ENCODE measurements at regions not wholly inside any gene's neighbourhood (a gene's known extent, or its start where the extent isn't known, plus 50 kb on each side); places are given as distances from the start of the nearest gene placed in this dataset.

DNA sequence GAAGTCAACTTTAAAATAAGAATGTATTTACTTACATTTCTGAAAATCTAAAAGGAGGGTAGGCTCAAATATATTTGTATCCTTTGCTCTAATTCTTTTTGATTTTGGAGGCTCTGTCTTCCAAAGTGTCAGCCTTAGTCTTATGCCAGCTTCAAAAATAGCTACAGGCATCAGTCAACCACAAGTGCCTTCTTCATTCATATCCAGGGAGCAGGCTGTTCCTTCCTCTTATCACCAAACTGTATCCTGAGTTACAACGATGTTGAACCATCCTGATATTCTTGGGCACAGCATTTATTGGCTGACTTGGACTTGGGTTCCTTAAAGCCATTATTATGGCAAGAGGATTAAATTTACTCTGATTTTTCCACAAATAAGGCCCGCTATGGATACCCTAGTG is 1161.3 kb downstream of the PCDH17 start:
- Histone ChIP-seq H4K20me1 (ENCODE audit: control insufficient read depth, insufficient read depth, low read depth, low read length) (no peaks in the 10 kb centered on the region), H3K36me3 (ENCODE audit: control insufficient read depth, low read length) (no peaks in the 10 kb centered on the region), H3K4me1 (ENCODE audit: control insufficient read depth, low read length) (no peaks in the 10 kb centered on the region), H3K27ac (ENCODE audit: low read depth, low read length) (no peak overlapping the region), H3K4me3 (ENCODE audit: low read length) (no peak overlapping the region), H3K9me2 (replicated peaks; ENCODE audit: control insufficient read depth, low read length) (no peaks in the 10 kb centered on the region; the same call in 1 of the 2 replicates), H3K79me2 (ENCODE audit: control insufficient read depth, low read length) (no peaks in the 10 kb centered on the region), H3K4me2 (ENCODE audit: low read length) (no peak overlapping the region), H3K9me3 (ENCODE audit: control insufficient read depth, insufficient read depth, low read length) (no peaks in the 10 kb centered on the region), H3F3A (ENCODE audit: control insufficient read depth, insufficient read depth) (no peaks in the 10 kb centered on the region), H3K27me3 (ENCODE audit: control insufficient read depth, low read length) (no peaks in the 10 kb centered on the region)
- TF ChIP-seq EZH2phosphoT487 (IDR thresholded peaks at IDR 0.05; ENCODE audit: borderline replicate concordance, low read length): no peak
- TF ChIP-seq, protein P1, sequence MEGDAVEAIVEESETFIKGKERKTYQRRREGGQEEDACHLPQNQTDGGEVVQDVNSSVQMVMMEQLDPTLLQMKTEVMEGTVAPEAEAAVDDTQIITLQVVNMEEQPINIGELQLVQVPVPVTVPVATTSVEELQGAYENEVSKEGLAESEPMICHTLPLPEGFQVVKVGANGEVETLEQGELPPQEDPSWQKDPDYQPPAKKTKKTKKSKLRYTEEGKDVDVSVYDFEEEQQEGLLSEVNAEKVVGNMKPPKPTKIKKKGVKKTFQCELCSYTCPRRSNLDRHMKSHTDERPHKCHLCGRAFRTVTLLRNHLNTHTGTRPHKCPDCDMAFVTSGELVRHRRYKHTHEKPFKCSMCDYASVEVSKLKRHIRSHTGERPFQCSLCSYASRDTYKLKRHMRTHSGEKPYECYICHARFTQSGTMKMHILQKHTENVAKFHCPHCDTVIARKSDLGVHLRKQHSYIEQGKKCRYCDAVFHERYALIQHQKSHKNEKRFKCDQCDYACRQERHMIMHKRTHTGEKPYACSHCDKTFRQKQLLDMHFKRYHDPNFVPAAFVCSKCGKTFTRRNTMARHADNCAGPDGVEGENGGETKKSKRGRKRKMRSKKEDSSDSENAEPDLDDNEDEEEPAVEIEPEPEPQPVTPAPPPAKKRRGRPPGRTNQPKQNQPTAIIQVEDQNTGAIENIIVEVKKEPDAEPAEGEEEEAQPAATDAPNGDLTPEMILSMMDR (IDR thresholded peaks at IDR 0.05; ENCODE audit: low read depth, low read length, poor library complexity, severe bottlenecking): no peak

DNA sequence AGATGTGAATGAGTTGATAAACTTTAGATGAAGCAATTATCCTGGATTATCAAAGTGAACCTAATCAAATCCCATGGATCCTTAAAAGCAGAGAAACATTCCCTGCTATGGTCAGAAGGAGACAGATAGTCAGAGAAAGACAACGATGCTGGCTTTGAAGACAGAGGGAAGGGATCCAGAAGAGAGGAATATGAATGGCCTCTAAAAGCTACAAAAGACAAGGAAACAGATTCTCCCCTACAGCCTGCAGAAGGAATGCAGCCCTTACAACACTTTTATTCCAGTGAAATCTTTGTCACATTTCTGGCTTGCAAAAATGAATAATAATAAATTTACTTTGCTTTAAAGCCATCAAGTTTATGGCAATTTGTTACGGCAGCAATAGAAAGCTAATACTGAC is 1164.2 kb downstream of the PCDH17 start:
- Histone ChIP-seq H4K20me1 (ENCODE audit: control insufficient read depth, insufficient read depth, low read depth, low read length) (no peaks in the 10 kb centered on the region), H3K9me2 (replicated peaks; ENCODE audit: control insufficient read depth, low read length) (no peaks in the 10 kb centered on the region; the same call in 1 of the 2 replicates), H3K79me2 (ENCODE audit: control insufficient read depth, low read length) (no peaks in the 10 kb centered on the region), H3K4me3 (ENCODE audit: low read length) (no peak overlapping the region), H3K36me3 (ENCODE audit: control insufficient read depth, low read length) (no peaks in the 10 kb centered on the region), H3F3A (ENCODE audit: control insufficient read depth, insufficient read depth) (no peaks in the 10 kb centered on the region), H3K9me3 (ENCODE audit: control insufficient read depth, insufficient read depth, low read length) (no peaks in the 10 kb centered on the region), H3K27me3 (ENCODE audit: control insufficient read depth, low read length) (no peaks in the 10 kb centered on the region), H3K27ac (ENCODE audit: low read depth, low read length) (no peak overlapping the region), H3K4me2 (ENCODE audit: low read length) (no peak overlapping the region), H3K4me1 (ENCODE audit: control insufficient read depth, low read length) (no peaks in the 10 kb centered on the region)
- no peak for TF ChIP-seq EZH2phosphoT487 (IDR thresholded peaks at IDR 0.05; ENCODE audit: borderline replicate concordance, low read length)
- TF ChIP-seq, protein P1 (IDR thresholded peaks at IDR 0.05; ENCODE audit: low read depth, low read length, poor library complexity, severe bottlenecking): no peak

DNA sequence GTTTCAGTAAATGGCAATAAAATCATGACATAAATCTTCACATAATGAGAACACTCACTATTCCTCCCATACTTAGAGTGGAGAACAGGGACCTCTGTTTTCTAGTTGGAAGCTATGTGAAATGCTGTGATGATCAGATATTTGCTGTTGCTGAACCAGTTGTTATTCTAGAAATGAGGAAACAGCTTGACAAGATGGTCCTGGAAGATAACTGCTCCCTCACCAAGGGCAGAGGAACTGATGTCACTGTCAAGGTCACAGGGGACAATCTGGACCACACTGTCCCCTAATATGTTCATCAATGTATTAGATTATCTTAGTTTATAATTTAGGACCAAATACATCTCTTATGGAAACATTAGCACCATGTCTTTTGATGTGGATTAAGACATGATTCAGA is 1173.3 kb downstream of the PCDH17 start:
- Histone ChIP-seq H3K79me2 (ENCODE audit: control insufficient read depth, low read length) (no peaks in the 10 kb centered on the region), H4K20me1 (ENCODE audit: control insufficient read depth, insufficient read depth, low read depth, low read length) (no peaks in the 10 kb centered on the region), H3K27ac (ENCODE audit: low read depth, low read length) (no peak overlapping the region), H3K27me3 (ENCODE audit: control insufficient read depth, low read length) (no peaks in the 10 kb centered on the region), H3K4me1 (ENCODE audit: control insufficient read depth, low read length) (no peaks in the 10 kb centered on the region), H3K4me3 (ENCODE audit: low read length) (no peak overlapping the region), H3F3A (ENCODE audit: control insufficient read depth, insufficient read depth) (no peaks in the 10 kb centered on the region), H3K9me3 (ENCODE audit: control insufficient read depth, insufficient read depth, low read length) (no peaks in the 10 kb centered on the region), H3K36me3 (ENCODE audit: control insufficient read depth, low read length) (no peaks in the 10 kb centered on the region), H3K4me2 (ENCODE audit: low read length) (no peak overlapping the region), H3K9me2 (replicated peaks; ENCODE audit: control insufficient read depth, low read length) (no peaks in the 10 kb centered on the region)
- TF ChIP-seq EZH2phosphoT487 (IDR thresholded peaks at IDR 0.05; ENCODE audit: borderline replicate concordance, low read length): no peak
- TF ChIP-seq, protein P1 (IDR thresholded peaks at IDR 0.05; ENCODE audit: low read depth, low read length, poor library complexity, severe bottlenecking): no peak

DNA sequence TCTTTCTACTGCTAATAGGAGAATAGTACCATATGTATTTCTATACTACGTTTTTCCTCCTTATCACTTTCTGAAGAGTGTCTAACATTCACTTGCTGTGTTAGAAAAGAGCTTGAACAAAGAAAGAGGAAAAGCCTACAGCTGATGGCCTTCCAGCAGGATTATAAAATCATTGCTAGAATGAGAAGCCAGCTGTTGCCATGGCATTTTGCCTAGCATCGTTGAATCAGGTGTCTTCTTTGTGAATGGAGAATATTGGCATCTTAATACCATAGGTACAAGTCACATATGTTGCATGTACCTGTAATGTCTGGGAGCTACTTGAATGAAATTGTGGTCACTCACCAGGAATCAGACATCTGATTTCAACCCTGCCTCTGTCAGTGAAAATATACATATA is 1174.9 kb downstream of the PCDH17 start:
- Histone ChIP-seq H3K4me2 (ENCODE audit: low read length) (no peak overlapping the region), H3K4me1 (ENCODE audit: control insufficient read depth, low read length) (no peaks in the 10 kb centered on the region), H3K36me3 (ENCODE audit: control insufficient read depth, low read length) (no peaks in the 10 kb centered on the region), H3K9me2 (replicated peaks; ENCODE audit: control insufficient read depth, low read length) (no peaks in the 10 kb centered on the region), H3F3A (ENCODE audit: control insufficient read depth, insufficient read depth) (no peaks in the 10 kb centered on the region), H3K27ac (ENCODE audit: low read depth, low read length) (no peak overlapping the region), H3K4me3 (ENCODE audit: low read length) (no peak overlapping the region), H4K20me1 (ENCODE audit: control insufficient read depth, insufficient read depth, low read depth, low read length) (no peaks in the 10 kb centered on the region), H3K79me2 (ENCODE audit: control insufficient read depth, low read length) (no peaks in the 10 kb centered on the region), H3K27me3 (ENCODE audit: control insufficient read depth, low read length) (no peaks in the 10 kb centered on the region), H3K9me3 (ENCODE audit: control insufficient read depth, insufficient read depth, low read length) (no peaks in the 10 kb centered on the region)
- TF ChIP-seq, protein P1 (IDR thresholded peaks at IDR 0.05; ENCODE audit: low read depth, low read length, poor library complexity, severe bottlenecking): no peak
- TF ChIP-seq EZH2phosphoT487 (IDR thresholded peaks at IDR 0.05; ENCODE audit: borderline replicate concordance, low read length): no peak

Data from DOHH2 (cell line).